Natural killer cell (primary cell): ENCODE measurements at regions not wholly inside any gene's neighbourhood (a gene's known extent, or its start where the extent isn't known, plus 50 kb on each side); places are given as distances from the start of the nearest gene placed in this dataset.

Source experiments
- ATAC-seq, 3 donors: fragments of 150-1000 bp in 2 of 3; fragments of 200-7000 bp in 1 of 3; cut with Tn5 transposase; 1 replicate in 1 of 3; 2 replicates in 2 of 3; pipeline ENCODE4 v1.10.0; 2021; ENCODE audit warnings: mild to moderate bottlenecking in 2 of 3, moderate library complexity in 2 of 3
- DNase-seq, 2 donors: peaks; one replicate each; pipeline versions ENCODE4 v3.0.0 to v3.0.0-alpha.2; 2013 to 2021; ENCODE audit warnings: mixed read lengths in 1 of 2
- H3K27ac ChIP-seq: one replicate; pipeline ENCODE4 v1.5.1; 2013; ENCODE audit warnings: mild to moderate bottlenecking, low read length
- H3K27me3 ChIP-seq: one replicate; pipeline ENCODE4 v1.6.1; 2013; ENCODE audit warnings: low read length; ENCODE audit not compliant: control insufficient read depth, insufficient read depth
- H3K36me3 ChIP-seq: one replicate; pipeline ENCODE4 v1.6.1; 2013; ENCODE audit warnings: low read length; ENCODE audit not compliant: control insufficient read depth, insufficient read depth
- H3K4me1 ChIP-seq: one replicate; pipeline ENCODE4 v1.6.1; 2013; ENCODE audit warnings: low read length; ENCODE audit not compliant: control insufficient read depth, insufficient read depth
- H3K4me3 ChIP-seq: one replicate; pipeline ENCODE4 v1.5.1; 2013; ENCODE audit warnings: low read length
- H3K9me3 ChIP-seq: one replicate; pipeline ENCODE4 v1.6.1; 2013; ENCODE audit warnings: low read length; ENCODE audit not compliant: control insufficient read depth, insufficient read depth
- H3K27ac Mint-ChIP-seq, 2 donors: one replicate each; pipeline ENCODE4 v1.8.0; 2022; ENCODE audit warnings: mild to moderate bottlenecking in 2 of 2, mixed read lengths in 2 of 2, moderate library complexity in 1 of 2
- H3K27me3 Mint-ChIP-seq, 2 donors: one replicate each; pipeline ENCODE4 v1.8.0; 2022; ENCODE audit warnings: low read depth in 2 of 2, mixed read lengths in 2 of 2
- H3K36me3 Mint-ChIP-seq: one replicate; pipeline ENCODE4 v1.8.0; 2022; ENCODE audit warnings: mixed read lengths
- H3K4me1 Mint-ChIP-seq, 2 donors: one replicate each; pipeline ENCODE4 v1.8.0; 2022; ENCODE audit warnings: mixed read lengths in 2 of 2
- H3K4me3 Mint-ChIP-seq: one replicate; pipeline ENCODE4 v1.8.0; 2022; ENCODE audit warnings: mild to moderate bottlenecking, moderate library complexity, mixed read lengths
- H3K9me3 Mint-ChIP-seq, 2 donors: one replicate each; pipeline ENCODE4 v1.8.0; 2022; ENCODE audit warnings: mixed read lengths in 2 of 2
- CTCF ChIP-seq: fragments of 200-600 bp; IDR thresholded peaks from one replicate; pipeline ENCODE4 v1.8.0; 2022; ENCODE audit warnings: antibody characterized with exemption
- whole genome bisulfite sequencing: methylation state at CpG from one replicate; pipeline ENCODE4 v1.1.7; 2013; ENCODE audit warnings: missing lambda C conversion rate; ENCODE audit not compliant: insufficient coverage; 5-methylcytosine and 5-hydroxymethylcytosine counted together
- intact Hi-C: fragments of 100-400 bp; cut with micrococcal nuclease; formaldehyde crosslinking; loops from one replicate; pipeline ENCODE4 v1.14.2; 2022

DNA sequence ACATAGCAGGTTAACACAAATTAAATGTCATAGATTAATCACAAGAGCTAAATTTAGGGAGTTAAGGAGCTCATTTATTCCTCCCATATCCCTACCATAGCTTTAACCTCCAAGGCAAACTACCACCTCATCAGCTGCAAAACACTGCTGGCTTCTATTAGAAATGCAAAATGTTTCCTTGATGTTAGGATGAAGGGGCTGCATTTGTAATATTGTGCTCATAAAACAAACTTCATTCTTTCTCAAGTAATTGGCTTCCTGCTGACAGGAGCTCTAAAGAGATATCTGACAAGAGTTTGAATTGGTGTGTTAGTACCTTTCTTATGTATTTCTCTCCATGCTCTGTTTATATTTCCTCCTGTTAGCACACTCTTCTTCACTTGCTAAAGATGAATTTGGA is 152.1 kb downstream of the OLFM4 start:
- H3K9me3 Mint-ChIP-seq = no peaks in the 10 kb centered on the region
- H3K27ac Mint-ChIP-seq = no peak overlapping the region
- H3K27me3 Mint-ChIP-seq = peaks cover 3 to 8% of the 10 kb centered on the region in 2 donors
- Histone ChIP-seq H3K4me3 (no peak overlapping the region), H3K36me3 (no peaks in the 10 kb centered on the region), H3K9me3 (peaks cover 5% of the 10 kb centered on the region), H3K4me1 (no peaks in the 10 kb centered on the region), H3K27ac (no peak overlapping the region), H3K27me3 (no peaks in the 10 kb centered on the region)
- TF ChIP-seq CTCF = no peak
- no peak for DNase-seq
- no peak overlapping the region for H3K4me3 Mint-ChIP-seq
- intact Hi-C loops = no loop called here
- no peaks in the 10 kb centered on the region for H3K36me3 Mint-ChIP-seq
- ATAC-seq = no peak
- H3K4me1 Mint-ChIP-seq = no peaks in the 10 kb centered on the region

DNA sequence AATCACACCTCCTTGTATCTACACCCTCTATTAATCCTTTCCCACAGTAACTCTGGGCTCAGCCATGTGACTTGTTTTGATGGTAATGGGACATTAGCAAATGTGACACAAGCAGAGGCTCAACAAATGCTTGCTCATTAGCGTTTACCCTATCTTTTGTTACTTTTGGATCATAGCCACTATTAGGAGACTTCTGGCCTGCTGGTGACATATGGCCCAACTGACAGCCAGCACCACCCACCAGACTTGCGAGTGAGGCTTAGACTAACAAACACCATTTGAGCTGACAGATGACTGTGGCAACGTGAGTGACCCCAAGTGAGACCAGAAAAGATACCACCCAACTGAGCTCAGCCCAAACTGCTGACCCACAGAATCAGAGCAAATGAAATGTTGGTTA is 154.1 kb downstream of the OLFM4 start:
- no peak for DNase-seq
- Histone ChIP-seq H3K27ac (no peak overlapping the region), H3K36me3 (no peaks in the 10 kb centered on the region), H3K4me1 (no peaks in the 10 kb centered on the region), H3K9me3 (peaks cover 5% of the 10 kb centered on the region), H3K4me3 (no peak overlapping the region), H3K27me3 (no peaks in the 10 kb centered on the region)
- ATAC-seq = no peak
- Mint-ChIP-seq H3K4me3 (no peak overlapping the region), H3K27ac (no peak overlapping the region), H3K36me3 (no peaks in the 10 kb centered on the region), H3K9me3 (no peaks in the 10 kb centered on the region), H3K4me1 (no peaks in the 10 kb centered on the region), H3K27me3 (peaks cover 3 to 8% of the 10 kb centered on the region in 2 donors)
- intact Hi-C loops = no loop called here
- TF ChIP-seq CTCF = no peak
- 45% methylated on average over 3 of the region's 3 CpGs for WGBS

DNA sequence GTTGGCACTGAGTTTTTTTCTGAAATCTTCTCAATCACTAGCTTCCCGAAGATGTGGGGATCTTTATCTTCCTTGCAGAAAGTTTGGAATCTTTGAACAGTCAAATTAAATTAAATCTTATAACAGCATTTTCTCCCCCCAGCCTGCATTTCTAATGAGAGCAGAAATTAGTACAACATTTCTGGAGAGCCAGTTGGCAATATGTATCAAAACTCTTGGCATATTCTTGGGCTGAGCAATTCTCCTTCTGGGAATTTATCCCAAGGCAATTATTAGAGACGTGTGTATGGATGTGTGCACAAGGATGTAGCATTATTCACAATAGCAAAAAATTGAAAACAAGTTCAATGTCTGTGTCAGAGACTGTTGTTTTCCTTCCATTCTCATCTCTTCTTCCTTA is 159.5 kb downstream of the OLFM4 start:
- Mint-ChIP-seq H3K4me1 (no peaks in the 10 kb centered on the region), H3K36me3 (no peaks in the 10 kb centered on the region), H3K4me3 (no peak overlapping the region), H3K27ac (no peak overlapping the region), H3K27me3 (peaks cover 0 to 3% of the 10 kb centered on the region in 2 donors), H3K9me3 (no peaks in the 10 kb centered on the region)
- Histone ChIP-seq H3K4me1 (no peaks in the 10 kb centered on the region), H3K4me3 (no peak overlapping the region), H3K27ac (no peak overlapping the region), H3K27me3 (no peaks in the 10 kb centered on the region), H3K36me3 (no peaks in the 10 kb centered on the region), H3K9me3 (peaks cover 5% of the 10 kb centered on the region)
- no CpG with 5 or more reads among the region's 2 CpGs for WGBS
- ATAC-seq = no peak
- DNase-seq = no peak
- intact Hi-C loops = no loop called here
- no peak for TF ChIP-seq CTCF

DNA sequence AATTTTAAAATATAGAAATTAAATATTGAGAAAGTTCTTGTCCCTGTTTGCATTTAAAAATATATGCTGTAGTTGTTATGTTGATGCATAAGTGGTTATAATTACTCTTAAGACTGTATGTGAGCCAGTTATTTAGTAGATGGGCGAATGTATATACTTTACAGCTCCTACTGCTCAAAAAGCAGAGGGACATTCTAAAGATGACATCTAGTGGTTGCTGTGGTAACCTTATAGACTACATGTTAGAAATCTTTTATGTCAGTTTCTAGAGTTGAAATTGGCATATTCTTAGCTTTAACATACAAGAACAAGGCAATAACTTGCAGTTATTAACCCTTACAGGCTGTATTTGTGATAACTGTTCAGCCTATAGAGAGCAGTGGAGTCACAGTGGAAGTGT is 160.5 kb downstream of the OLFM4 start:
- no CpG with 5 or more reads among the region's 1 CpG for WGBS
- intact Hi-C loops = no loop called here
- H3K27me3 ChIP-seq = no peaks in the 10 kb centered on the region
- no peaks in the 10 kb centered on the region for H3K4me1 Mint-ChIP-seq
- H3K4me1 ChIP-seq = no peaks in the 10 kb centered on the region
- TF ChIP-seq CTCF = no peak
- no peak overlapping the region for H3K4me3 ChIP-seq
- no peaks in the 10 kb centered on the region for H3K36me3 ChIP-seq
- H3K4me3 Mint-ChIP-seq = no peak overlapping the region
- H3K27ac ChIP-seq = no peak overlapping the region
- no peaks in the 10 kb centered on the region for H3K36me3 Mint-ChIP-seq
- peaks cover under 1% of the 10 kb centered on the region for H3K9me3 ChIP-seq
- no peaks in the 10 kb centered on the region for H3K9me3 Mint-ChIP-seq
- H3K27me3 Mint-ChIP-seq = peaks cover 0 to 3% of the 10 kb centered on the region in 2 donors
- no peak overlapping the region for H3K27ac Mint-ChIP-seq
- ATAC-seq = no peak
- DNase-seq = no peak
